ENCODE measurements at regions not wholly inside any gene's neighbourhood (a gene's known extent, or its start where the extent isn't known, plus 50 kb on each side); places are given as distances from the start of the nearest gene placed in this dataset.

DNA sequence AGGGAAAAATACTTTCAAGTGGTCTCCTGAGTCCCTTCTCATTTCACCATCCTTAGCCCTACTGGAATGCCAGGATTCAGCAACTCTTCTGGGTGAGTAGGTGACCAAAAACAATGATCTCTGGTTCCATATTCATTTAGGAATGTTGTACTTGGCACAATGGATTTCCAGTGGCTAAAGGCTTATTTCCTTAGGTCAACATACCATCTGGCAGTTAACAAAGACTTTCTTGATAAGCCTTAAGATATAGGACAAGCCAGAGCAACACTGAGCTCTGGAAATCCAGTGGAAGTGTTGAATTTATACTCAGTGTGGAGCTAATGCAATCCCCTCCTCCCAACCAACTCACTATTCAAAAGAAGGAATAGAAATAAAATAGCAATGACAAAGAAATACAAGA is 139.4 kb upstream of the EMCN start:
- H3K27ac ChIP-seq (ENCODE audit: low read depth, low read length) = no peak overlapping the region
- no peak overlapping the region for H3K4me3 ChIP-seq (ENCODE audit: low read depth, low read length)
- H3K79me2 ChIP-seq (ENCODE audit: control insufficient read depth, insufficient read depth, low read length, unreplicated experiment) = no peaks in the 10 kb centered on the region
- no peaks in the 10 kb centered on the region for H3K36me3 ChIP-seq (ENCODE audit: insufficient read depth, low read length)
- H3K4me1 ChIP-seq (ENCODE audit: control insufficient read depth, insufficient read depth, low read length, unreplicated experiment) = peaks cover 8% of the 10 kb centered on the region
- H3K27me3 ChIP-seq (ENCODE audit: insufficient read depth, low read length) = no peaks in the 10 kb centered on the region
- H2AFZ ChIP-seq (ENCODE audit: low read length, unreplicated experiment) = no peak overlapping the region

DNA sequence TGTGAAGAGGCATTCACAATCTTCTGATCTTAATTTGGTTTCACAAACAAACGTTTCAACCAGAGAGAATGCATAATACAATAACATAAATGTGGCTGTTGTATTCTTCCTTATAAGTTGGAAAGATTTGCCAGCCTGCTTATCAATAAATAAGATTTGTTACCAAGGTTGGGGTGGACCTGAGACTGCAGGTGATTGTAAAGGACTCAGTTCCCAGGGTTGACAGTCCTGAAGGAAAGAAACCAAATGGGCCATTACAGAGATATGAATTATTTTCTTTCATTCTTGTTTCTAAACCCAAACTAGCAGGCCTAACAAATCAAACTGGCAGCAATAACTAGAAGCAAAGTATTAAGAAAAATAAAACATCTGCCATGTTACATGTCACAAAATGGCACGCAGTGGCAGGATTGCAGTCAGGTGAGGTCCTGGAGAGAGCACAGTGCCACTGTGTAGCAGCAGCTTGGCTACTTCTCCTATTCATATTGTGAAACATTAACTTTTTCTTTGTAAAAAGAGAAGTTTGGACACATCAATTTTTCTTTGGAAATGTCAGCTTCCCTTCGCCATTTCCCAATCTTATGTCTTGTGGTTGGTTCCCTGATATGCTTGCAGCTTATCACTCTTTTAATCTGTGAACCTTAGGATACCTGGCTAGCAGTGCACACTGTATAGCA is 133.8 kb upstream of the EMCN start:
- no peaks in the 10 kb centered on the region for H3K27me3 ChIP-seq (ENCODE audit: insufficient read depth, low read length)
- H3K79me2 ChIP-seq (ENCODE audit: control insufficient read depth, insufficient read depth, low read length, unreplicated experiment) = no peaks in the 10 kb centered on the region
- H3K27ac ChIP-seq (ENCODE audit: low read depth, low read length) = no peak overlapping the region
- no peaks in the 10 kb centered on the region for H3K36me3 ChIP-seq (ENCODE audit: insufficient read depth, low read length)
- no peak overlapping the region for H2AFZ ChIP-seq (ENCODE audit: low read length, unreplicated experiment)
- H3K4me1 ChIP-seq (ENCODE audit: control insufficient read depth, insufficient read depth, low read length, unreplicated experiment) = peaks cover 8% of the 10 kb centered on the region
- H3K4me3 ChIP-seq (ENCODE audit: low read depth, low read length) = no peak overlapping the region

DNA sequence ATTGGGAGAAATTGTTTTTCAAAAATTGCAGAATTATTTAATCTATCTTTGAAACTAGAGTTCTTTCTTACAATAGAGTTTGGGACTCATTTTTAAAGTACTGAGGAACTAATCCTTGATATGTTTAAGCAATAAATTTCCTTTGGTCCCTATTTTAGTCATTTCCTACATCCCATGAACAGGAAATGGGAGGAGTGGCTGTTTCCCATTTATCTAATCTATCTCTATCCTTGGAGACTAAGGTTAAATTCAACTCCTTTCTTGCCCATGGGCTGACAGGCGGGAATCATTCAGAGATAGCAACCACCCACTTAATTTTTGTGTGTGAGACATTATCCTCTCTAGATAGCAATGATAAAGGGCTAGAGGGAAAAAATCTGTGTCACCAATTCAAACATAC is 131.6 kb upstream of the EMCN start:
- Histone ChIP-seq H3K79me2 (ENCODE audit: control insufficient read depth, insufficient read depth, low read length, unreplicated experiment) (no peaks in the 10 kb centered on the region), H3K4me1 (ENCODE audit: control insufficient read depth, insufficient read depth, low read length, unreplicated experiment) (peaks cover 7% of the 10 kb centered on the region), H3K27me3 (ENCODE audit: insufficient read depth, low read length) (no peaks in the 10 kb centered on the region), H3K27ac (ENCODE audit: low read depth, low read length) (peak overlapping the region; percentile 16; the same call in 1 of the 2 replicates), H3K36me3 (ENCODE audit: insufficient read depth, low read length) (no peaks in the 10 kb centered on the region), H3K4me3 (ENCODE audit: low read depth, low read length) (no peak overlapping the region), H2AFZ (ENCODE audit: low read length, unreplicated experiment) (no peak overlapping the region)

DNA sequence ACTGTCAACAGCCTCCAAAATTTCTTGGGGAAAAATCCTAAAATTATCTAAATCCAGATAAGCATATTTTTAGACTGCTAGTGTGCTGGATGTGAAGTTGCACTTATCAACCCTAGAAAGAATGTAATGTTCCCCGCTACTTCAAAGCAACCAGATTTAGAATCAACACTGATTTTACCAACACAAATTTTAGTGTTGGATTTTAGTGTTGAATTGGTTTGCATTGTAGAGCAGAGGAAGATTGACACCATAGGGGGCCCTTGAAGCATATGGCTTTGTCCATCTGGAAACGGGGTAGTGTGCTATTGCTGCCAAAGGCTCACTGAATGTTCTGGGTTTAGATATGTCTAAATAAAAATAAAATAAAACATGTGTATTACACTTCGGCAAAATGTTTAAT is 126.3 kb upstream of the EMCN start:
- H3K4me3 ChIP-seq (ENCODE audit: low read depth, low read length) = no peak overlapping the region
- H3K79me2 ChIP-seq (ENCODE audit: control insufficient read depth, insufficient read depth, low read length, unreplicated experiment) = no peaks in the 10 kb centered on the region
- H3K4me1 ChIP-seq (ENCODE audit: control insufficient read depth, insufficient read depth, low read length, unreplicated experiment) = peaks cover 3% of the 10 kb centered on the region
- no peaks in the 10 kb centered on the region for H3K36me3 ChIP-seq (ENCODE audit: insufficient read depth, low read length)
- no peaks in the 10 kb centered on the region for H3K27me3 ChIP-seq (ENCODE audit: insufficient read depth, low read length)
- peak overlapping the region; percentile 21 for H2AFZ ChIP-seq (ENCODE audit: low read length, unreplicated experiment)
- no peak overlapping the region for H3K27ac ChIP-seq (ENCODE audit: low read depth, low read length)

DNA sequence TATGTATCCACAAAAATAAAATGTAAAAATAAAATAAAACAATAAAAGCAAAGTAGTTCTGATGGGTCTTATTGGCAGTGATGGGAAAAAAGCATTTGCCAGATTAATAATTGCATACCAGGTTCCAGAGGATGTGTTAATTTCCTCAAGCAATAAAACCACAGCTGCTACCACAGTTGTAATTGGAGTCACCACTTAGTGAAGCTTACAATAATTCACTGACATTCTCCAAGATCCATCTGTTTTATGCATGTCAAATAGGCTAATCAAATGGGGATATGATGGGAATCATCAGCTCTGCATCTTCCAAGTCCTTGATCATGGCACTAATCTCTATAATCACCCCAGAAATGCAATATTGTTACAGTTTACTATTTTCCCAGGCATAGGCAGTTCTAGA is 123.5 kb upstream of the EMCN start:
- Histone ChIP-seq H3K36me3 (ENCODE audit: insufficient read depth, low read length) (no peaks in the 10 kb centered on the region), H3K4me3 (ENCODE audit: low read depth, low read length) (no peak overlapping the region), H3K27me3 (ENCODE audit: insufficient read depth, low read length) (no peaks in the 10 kb centered on the region), H3K79me2 (ENCODE audit: control insufficient read depth, insufficient read depth, low read length, unreplicated experiment) (no peaks in the 10 kb centered on the region), H3K27ac (ENCODE audit: low read depth, low read length) (no peak overlapping the region), H2AFZ (ENCODE audit: low read length, unreplicated experiment) (no peak overlapping the region), H3K4me1 (ENCODE audit: control insufficient read depth, insufficient read depth, low read length, unreplicated experiment) (no peaks in the 10 kb centered on the region)

DNA sequence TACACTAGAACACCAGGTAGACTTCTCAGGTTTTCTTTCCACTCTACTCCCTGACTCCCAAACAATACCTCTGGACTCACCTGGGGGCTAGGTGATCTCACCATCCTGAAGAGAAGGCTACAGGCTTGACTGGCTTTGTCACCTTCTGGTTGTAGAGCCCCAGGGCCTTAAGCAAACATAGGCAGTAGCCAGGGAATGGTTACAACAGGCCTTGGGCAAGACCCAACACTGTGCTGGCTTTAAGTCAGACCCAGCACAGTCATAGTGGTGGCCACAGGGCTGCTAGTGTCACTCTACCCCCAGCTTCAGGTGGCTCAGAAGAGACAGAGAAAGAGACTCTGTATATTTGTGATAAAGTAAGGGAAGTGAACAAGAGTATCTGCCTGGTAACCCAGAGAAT is 118.1 kb upstream of the EMCN start:
- Histone ChIP-seq H3K27me3 (ENCODE audit: insufficient read depth, low read length) (no peaks in the 10 kb centered on the region), H2AFZ (ENCODE audit: low read length, unreplicated experiment) (no peak overlapping the region), H3K4me3 (ENCODE audit: low read depth, low read length) (no peak overlapping the region), H3K27ac (ENCODE audit: low read depth, low read length) (no peak overlapping the region), H3K4me1 (ENCODE audit: control insufficient read depth, insufficient read depth, low read length, unreplicated experiment) (no peaks in the 10 kb centered on the region), H3K36me3 (ENCODE audit: insufficient read depth, low read length) (no peaks in the 10 kb centered on the region), H3K79me2 (ENCODE audit: control insufficient read depth, insufficient read depth, low read length, unreplicated experiment) (no peaks in the 10 kb centered on the region)

DNA sequence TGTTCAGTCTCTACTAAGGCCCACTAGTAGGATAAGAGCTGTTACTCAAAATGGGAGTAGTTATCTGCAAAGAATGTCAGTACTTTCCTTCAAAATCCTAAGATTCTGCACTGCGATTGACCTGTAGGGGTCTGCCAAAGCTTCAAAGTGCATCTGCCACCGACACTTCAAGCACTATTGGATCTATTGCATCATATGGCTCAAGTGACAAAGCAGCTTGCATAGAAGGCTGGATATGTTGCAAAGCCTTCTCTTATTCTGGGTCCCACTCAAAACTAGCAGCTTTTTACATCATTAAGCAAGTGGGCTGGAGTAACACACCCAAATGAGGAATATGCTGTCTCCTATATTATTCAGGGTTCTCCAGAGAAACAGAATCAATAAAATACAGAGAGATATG is 115.4 kb upstream of the EMCN start:
- Histone ChIP-seq H3K79me2 (ENCODE audit: control insufficient read depth, insufficient read depth, low read length, unreplicated experiment) (no peaks in the 10 kb centered on the region), H3K36me3 (ENCODE audit: insufficient read depth, low read length) (no peaks in the 10 kb centered on the region), H3K27me3 (ENCODE audit: insufficient read depth, low read length) (no peaks in the 10 kb centered on the region), H3K4me3 (ENCODE audit: low read depth, low read length) (no peak overlapping the region), H2AFZ (ENCODE audit: low read length, unreplicated experiment) (no peak overlapping the region), H3K27ac (ENCODE audit: low read depth, low read length) (no peak overlapping the region), H3K4me1 (ENCODE audit: control insufficient read depth, insufficient read depth, low read length, unreplicated experiment) (no peaks in the 10 kb centered on the region)

DNA sequence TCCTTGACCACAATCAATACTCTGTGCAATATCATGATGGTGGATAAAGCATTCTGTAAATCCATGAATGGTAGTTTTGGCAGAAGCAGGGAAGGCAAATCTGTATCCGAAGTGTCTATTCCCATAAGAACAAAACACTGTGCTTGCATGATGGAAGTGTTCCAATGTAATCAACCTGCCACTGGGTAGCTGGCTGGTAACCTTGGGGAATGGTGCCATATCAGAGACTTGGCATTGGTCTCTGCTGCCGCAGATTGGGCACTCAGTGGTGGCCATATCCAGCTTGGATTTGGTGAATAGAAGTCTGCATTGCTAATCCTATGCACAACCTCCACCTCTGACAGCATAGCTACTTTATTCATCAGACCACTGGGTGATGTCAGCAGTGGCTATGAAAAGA is 114.3 kb upstream of the EMCN start:
- Histone ChIP-seq H3K36me3 (ENCODE audit: insufficient read depth, low read length) (no peaks in the 10 kb centered on the region), H2AFZ (ENCODE audit: low read length, unreplicated experiment) (no peak overlapping the region), H3K27me3 (ENCODE audit: insufficient read depth, low read length) (no peaks in the 10 kb centered on the region), H3K4me3 (ENCODE audit: low read depth, low read length) (no peak overlapping the region), H3K27ac (ENCODE audit: low read depth, low read length) (no peak overlapping the region), H3K79me2 (ENCODE audit: control insufficient read depth, insufficient read depth, low read length, unreplicated experiment) (no peaks in the 10 kb centered on the region), H3K4me1 (ENCODE audit: control insufficient read depth, insufficient read depth, low read length, unreplicated experiment) (no peaks in the 10 kb centered on the region)

DNA sequence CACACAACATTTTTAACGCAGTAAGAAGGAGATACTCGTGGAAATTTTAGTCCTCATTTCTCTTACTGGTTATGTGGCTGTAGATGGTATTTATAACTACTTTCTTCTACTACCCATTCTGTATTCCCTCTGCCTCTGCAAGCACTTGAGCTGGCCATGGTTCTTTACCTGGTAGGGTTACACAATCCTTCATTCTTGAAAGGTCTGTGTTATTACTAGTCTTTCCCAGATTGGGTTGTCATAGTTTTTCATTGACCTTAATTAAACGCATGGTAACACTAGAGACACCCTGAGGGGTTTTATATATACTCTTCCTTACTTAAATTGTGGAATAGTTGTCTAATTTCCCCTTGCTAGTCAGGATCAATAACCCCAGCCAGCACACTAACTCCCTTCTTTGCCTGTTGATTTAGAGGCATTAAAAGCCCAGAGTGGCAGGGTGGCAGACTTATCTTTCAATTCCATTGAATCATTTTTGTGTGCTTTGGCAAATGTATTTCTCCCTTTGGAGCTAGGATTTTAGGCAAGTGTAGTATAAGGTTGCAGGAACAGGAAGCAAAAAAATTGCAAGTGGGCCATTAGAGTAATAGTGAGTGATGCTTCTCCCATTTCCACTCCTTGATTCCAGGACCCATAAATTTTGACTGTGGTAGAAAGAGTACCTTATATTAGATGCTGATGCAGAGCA is 113.6 kb upstream of the EMCN start:
- no peaks in the 10 kb centered on the region for H3K27me3 ChIP-seq (ENCODE audit: insufficient read depth, low read length)
- H3K79me2 ChIP-seq (ENCODE audit: control insufficient read depth, insufficient read depth, low read length, unreplicated experiment) = no peaks in the 10 kb centered on the region
- H3K4me1 ChIP-seq (ENCODE audit: control insufficient read depth, insufficient read depth, low read length, unreplicated experiment) = no peaks in the 10 kb centered on the region
- no peak overlapping the region for H2AFZ ChIP-seq (ENCODE audit: low read length, unreplicated experiment)
- H3K36me3 ChIP-seq (ENCODE audit: insufficient read depth, low read length) = no peaks in the 10 kb centered on the region
- no peak overlapping the region for H3K27ac ChIP-seq (ENCODE audit: low read depth, low read length)
- no peak overlapping the region for H3K4me3 ChIP-seq (ENCODE audit: low read depth, low read length)

DNA sequence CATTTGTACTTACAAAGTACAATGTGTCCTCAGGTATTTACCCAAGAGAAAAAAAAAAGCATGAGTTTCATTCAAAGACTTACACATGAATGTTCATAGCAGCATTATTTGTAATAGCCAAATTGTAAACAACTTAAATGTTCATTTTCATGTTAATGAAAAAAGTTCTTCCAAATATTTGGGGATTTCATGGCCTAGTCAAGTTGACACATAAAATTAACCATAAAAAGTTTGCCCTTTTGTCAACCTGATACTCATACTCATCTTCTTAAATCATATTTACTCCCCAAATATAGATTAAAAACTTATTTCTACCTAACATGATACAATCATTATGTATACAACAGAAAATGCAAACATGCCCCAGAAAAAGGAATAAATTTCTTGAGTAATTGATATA is 112.5 kb upstream of the EMCN start:
- H3K79me2 ChIP-seq (ENCODE audit: control insufficient read depth, insufficient read depth, low read length, unreplicated experiment) = no peaks in the 10 kb centered on the region

DNA sequence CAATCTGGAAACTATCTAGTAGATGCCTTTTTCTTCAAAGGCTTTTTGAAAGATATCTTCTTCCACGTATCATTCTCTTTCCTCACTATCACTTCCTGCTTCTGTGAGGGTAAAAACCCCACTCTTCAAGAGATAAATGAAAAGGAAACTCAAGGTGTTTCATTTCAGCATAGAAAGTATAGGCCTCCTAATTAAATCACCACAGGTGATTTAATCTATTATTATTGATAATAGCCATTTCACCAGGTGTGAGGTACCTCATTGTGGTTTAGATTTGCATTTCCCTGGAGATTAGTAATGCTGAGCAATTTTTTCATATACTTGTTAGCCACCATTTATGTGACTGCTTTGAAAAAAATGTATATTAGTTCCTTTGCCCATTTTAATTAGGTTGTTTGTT is 92.0 kb upstream of the EMCN start:
- Histone ChIP-seq H3K79me2 (ENCODE audit: control insufficient read depth, insufficient read depth, low read length, unreplicated experiment) (no peaks in the 10 kb centered on the region), H3K27me3 (ENCODE audit: insufficient read depth, low read length) (no peaks in the 10 kb centered on the region), H2AFZ (ENCODE audit: low read length, unreplicated experiment) (no peak overlapping the region), H3K36me3 (ENCODE audit: insufficient read depth, low read length) (no peaks in the 10 kb centered on the region), H3K4me3 (ENCODE audit: low read depth, low read length) (no peak overlapping the region), H3K27ac (ENCODE audit: low read depth, low read length) (no peak overlapping the region), H3K4me1 (ENCODE audit: control insufficient read depth, insufficient read depth, low read length, unreplicated experiment) (no peaks in the 10 kb centered on the region)

More for the DNA sequence above, 112.5 kb upstream of the EMCN start:
- Histone ChIP-seq H3K4me3 (ENCODE audit: low read depth, low read length) (no peak overlapping the region), H3K36me3 (ENCODE audit: insufficient read depth, low read length) (no peaks in the 10 kb centered on the region), H2AFZ (ENCODE audit: low read length, unreplicated experiment) (no peak overlapping the region), H3K4me1 (ENCODE audit: control insufficient read depth, insufficient read depth, low read length, unreplicated experiment) (no peaks in the 10 kb centered on the region), H3K27ac (ENCODE audit: low read depth, low read length) (no peak overlapping the region), H3K27me3 (ENCODE audit: insufficient read depth, low read length) (no peaks in the 10 kb centered on the region)

All from ACC112 (cell line).